COLO829 (cell line): ENCODE measurements at regions not wholly inside any gene's neighbourhood (a gene's known extent, or its start where the extent isn't known, plus 50 kb on each side); places are given as distances from the start of the nearest gene placed in this dataset.
A peak's percentile ranks its signal among the peaks of the same experiment; 100 is the strongest.
"Not testable (repeated sequence)": the region's sequence is repeated elsewhere in the genome, so short reads cannot be mapped to it uniquely, and the experiment has no call there.

ENCODE experiments used
- DNase-seq: peaks from one replicate; pipeline ENCODE4 v3.0.0; 2012; ENCODE audit warnings: low spot score

- no peak for DNase-seq
These were observed 399.7 kb upstream of the ADGRB3 start for GRCh38 chr6:68235326-68235784.

- peak; percentile 1 for DNase-seq
These were observed 401.5 kb upstream of the ADGRB3 start for GRCh38 chr6:68233623-68234022.

GRCh38 chr6:68229566-68229965 is 405.5 kb upstream of the ADGRB3 start:
- DNase-seq = no peak

GRCh38 chr6:68226460-68226859 is 408.6 kb upstream of the ADGRB3 start:
- DNase-seq = no peak

GRCh38 chr6:68225729-68226128 is 409.4 kb upstream of the ADGRB3 start:
- DNase-seq = no peak

GRCh38 chr6:68211242-68211795 is 423.8 kb upstream of the ADGRB3 start:
- DNase-seq = no peak

GRCh38 chr6:68207612-68208011 is 427.5 kb upstream of the ADGRB3 start:
- not testable (repeated sequence) for DNase-seq

- no peak for DNase-seq
These were observed 434.2 kb upstream of the ADGRB3 start for GRCh38 chr6:68200929-68201328.

- no peak for DNase-seq
These were observed 437.7 kb upstream of the ADGRB3 start for GRCh38 chr6:68197356-68197755.

- DNase-seq = no peak
These were observed 438.4 kb upstream of the ADGRB3 start for GRCh38 chr6:68196645-68197044.

- not testable (repeated sequence) for DNase-seq
These were observed 439.3 kb upstream of the ADGRB3 start for GRCh38 chr6:68195753-68196152.

GRCh38 chr6:68194846-68195478 is 440.1 kb upstream of the ADGRB3 start:
- DNase-seq = no peak

GRCh38 chr6:68192988-68193387 is 442.1 kb upstream of the ADGRB3 start:
- DNase-seq = no peak

- DNase-seq = no peak
These were observed 445.8 kb upstream of the ADGRB3 start for GRCh38 chr6:68189217-68189815.

- no peak for DNase-seq
These were observed 448.2 kb upstream of the ADGRB3 start for GRCh38 chr6:68186870-68187269.

- DNase-seq = no peak
These were observed 452.7 kb upstream of the ADGRB3 start for GRCh38 chr6:68182386-68182785.

GRCh38 chr6:68181027-68181426 is 454.1 kb upstream of the ADGRB3 start:
- not testable (repeated sequence) for DNase-seq

- DNase-seq = no peak
These were observed 461.5 kb upstream of the ADGRB3 start for GRCh38 chr6:68173616-68174015.

- DNase-seq = no peak
These were observed 465.2 kb upstream of the ADGRB3 start for GRCh38 chr6:68169922-68170321.

GRCh38 chr6:68167604-68168003 is 467.5 kb upstream of the ADGRB3 start:
- no peak for DNase-seq

GRCh38 chr6:68160812-68161211 is 474.3 kb upstream of the ADGRB3 start:
- DNase-seq = not testable (repeated sequence)

GRCh38 chr6:68160348-68160747 is 474.7 kb upstream of the ADGRB3 start:
- DNase-seq = no peak

- no peak for DNase-seq
These were observed 475.6 kb upstream of the ADGRB3 start for GRCh38 chr6:68159433-68159832.

GRCh38 chr6:68158256-68158655 is 476.8 kb upstream of the ADGRB3 start:
- DNase-seq = no peak
